HEK293 (cell line): ENCODE measurements at regions not wholly inside any gene's neighbourhood (a gene's known extent, or its start where the extent isn't known, plus 50 kb on each side); places are given as distances from the start of the nearest gene placed in this dataset.

Experiments
- CTCF ChIA-PET: fragments of 350-600 bp; formaldehyde crosslinking; extraction: SDS; loops from one replicate; lab custom pipeline; 2021; ENCODE audit warnings: antibody characterized with exemption; lab: Yijun Ruan, JAX
- POLR2A ChIA-PET: fragments of 300-600 bp; formaldehyde crosslinking; extraction: SDS; loops from one replicate; lab custom pipeline; 2020; ENCODE audit warnings: antibody characterized with exemption, inconsistent platforms; lab: Yijun Ruan, JAX
- H3K27ac ChIP-seq: fragments of 200-500 bp; sonication (Bioruptor generic); 2 replicates; pipeline ENCODE4 v1.5.1; 2014; ENCODE audit warnings: low read depth, low read length, control low read depth, inconsistent platforms; ENCODE audit errors: extremely low read depth
- H3K36me3 ChIP-seq, 2 experiments: fragments of 200-500 bp in 1 of 2; sonication (Bioruptor generic) in 1 of 2; 1 replicate in 1 of 2; 2 replicates in 1 of 2; pipeline ENCODE4 v1.5.1; 2014 to 2017; ENCODE audit warnings: inconsistent platforms in 2 of 2, low read length in 2 of 2; ENCODE audit not compliant: control insufficient read depth in 2 of 2, insufficient read depth in 1 of 2
- H3K4me1 ChIP-seq: fragments of 200-500 bp; sonication (Bioruptor generic); 2 replicates; pipeline ENCODE4 v1.5.1; 2014; ENCODE audit warnings: mild to moderate bottlenecking, low read length, inconsistent platforms; ENCODE audit not compliant: control insufficient read depth, insufficient read depth
- H3K4me3 ChIP-seq: 2 replicates; pipeline ENCODE4 v1.5.1; 2011; ENCODE audit warnings: low read depth, mild to moderate bottlenecking, control low read depth, low read length, moderate library complexity
- H3K9me3 ChIP-seq: fragments of 200-500 bp; sonication (Bioruptor generic); 2 replicates; pipeline ENCODE4 v1.5.1; 2014; ENCODE audit warnings: low read depth, low read length, inconsistent platforms; ENCODE audit not compliant: control insufficient read depth, insufficient read depth
- EGR2 ChIP-seq: fragments of 450-650 bp; formaldehyde crosslinking; IDR thresholded peaks from 2 replicates; pipeline ENCODE4 v1.5.1; 2016; ENCODE audit warnings: low read depth, missing biosample characterization, missing genetic modification characterization
- FEZF1 ChIP-seq: fragments of 450-650 bp; formaldehyde crosslinking; IDR thresholded peaks from 2 replicates; pipeline ENCODE4 v1.5.1; 2016; ENCODE audit warnings: missing biosample characterization, missing genetic modification characterization
- GLIS1 ChIP-seq: fragments of 450-650 bp; formaldehyde crosslinking; IDR thresholded peaks from 2 replicates; pipeline ENCODE4 v1.5.1; 2016; ENCODE audit warnings: missing biosample characterization, missing genetic modification characterization
- KLF1 ChIP-seq: fragments of 450-650 bp; formaldehyde crosslinking; IDR thresholded peaks from 2 replicates; pipeline ENCODE4 v1.5.1; 2016; ENCODE audit warnings: missing biosample characterization, missing genetic modification characterization
- RBAK ChIP-seq: fragments of 450-650 bp; formaldehyde crosslinking; IDR thresholded peaks from 2 replicates; pipeline ENCODE4 v1.5.1; 2016; ENCODE audit warnings: missing biosample characterization, missing genetic modification characterization
- SETDB1 ChIP-seq: IDR thresholded peaks from one replicate; pipeline ENCODE4 v1.6.1; 2017; ENCODE audit warnings: mild to moderate bottlenecking, low read length, moderate library complexity, mixed read lengths; ENCODE audit not compliant: insufficient read length
- TRIM28 ChIP-seq: IDR thresholded peaks from 2 replicates; pipeline ENCODE4 v1.6.1; 2011; ENCODE audit warnings: low read length, control low read depth, borderline replicate concordance
- ZBTB26 ChIP-seq: fragments of 450-650 bp; formaldehyde crosslinking; optimal IDR thresholded peaks from 2 replicates; pipeline ENCODE3; 2016; ENCODE audit warnings: missing biosample characterization, mild to moderate bottlenecking, missing genetic modification characterization
- ZBTB48 ChIP-seq: fragments of 450-650 bp; formaldehyde crosslinking; IDR thresholded peaks from 2 replicates; pipeline ENCODE4 v1.5.1; 2016; ENCODE audit warnings: missing biosample characterization, missing genetic modification characterization
- ZFHX2 ChIP-seq: fragments of 450-650 bp; formaldehyde crosslinking; conservative IDR thresholded peaks from 2 replicates; pipeline ENCODE4 v1.5.1; 2016; ENCODE audit warnings: missing biosample characterization, missing genetic modification characterization
- ZFP41 ChIP-seq: fragments of 450-650 bp; formaldehyde crosslinking; IDR thresholded peaks from 2 replicates; pipeline ENCODE4 v1.5.1; 2016; ENCODE audit warnings: missing biosample characterization, missing genetic modification characterization, borderline replicate concordance
- ZNF133 ChIP-seq: fragments of 450-650 bp; formaldehyde crosslinking; IDR thresholded peaks from 2 replicates; pipeline ENCODE4 v1.5.1; 2016; ENCODE audit warnings: missing biosample characterization, missing genetic modification characterization
- ZNF302 ChIP-seq: fragments of 450-650 bp; formaldehyde crosslinking; IDR thresholded peaks from 2 replicates; pipeline ENCODE4 v1.5.1; 2016; ENCODE audit warnings: missing biosample characterization, missing genetic modification characterization, low read depth
- ZNF341 ChIP-seq: fragments of 450-650 bp; formaldehyde crosslinking; IDR thresholded peaks from 2 replicates; pipeline ENCODE4; 2016; ENCODE audit warnings: low read depth, missing biosample characterization, missing genetic modification characterization
- ZNF645 ChIP-seq: fragments of 450-650 bp; formaldehyde crosslinking; IDR thresholded peaks from 2 replicates; pipeline ENCODE4; 2016; ENCODE audit warnings: missing biosample characterization, missing genetic modification characterization
- ZNF654 ChIP-seq: fragments of 450-650 bp; formaldehyde crosslinking; IDR thresholded peaks from 2 replicates; pipeline ENCODE4 v1.5.1; 2016; ENCODE audit warnings: low read depth, missing biosample characterization, missing genetic modification characterization
- TF ChIP-seq, protein P1 (sequence below): fragments of 450-650 bp; formaldehyde crosslinking; IDR thresholded peaks from 2 replicates; pipeline ENCODE4 v1.5.1; 2016; ENCODE audit warnings: missing biosample characterization, missing genetic modification characterization
- TF ChIP-seq, protein P2 (sequence below): fragments of 450-650 bp; formaldehyde crosslinking; conservative IDR thresholded peaks from 2 replicates; pipeline ENCODE4 v1.5.1; 2016; ENCODE audit warnings: low read depth, missing biosample characterization, missing genetic modification characterization

- POLR2A ChIA-PET, result no interaction called here
- H3K4me3 ChIP-seq, result no peak overlapping the region
- no peaks in the 10 kb centered on the region for H3K36me3 ChIP-seq
- H3K4me1 ChIP-seq, result no peaks in the 10 kb centered on the region
- H3K27ac ChIP-seq, result no peak overlapping the region
- no peak for TF ChIP-seq ZBTB26 (tag by site-specific recombination)
- TF ChIP-seq ZBTB48 (tag by site-specific recombination), result no peak
- CTCF ChIA-PET, result interaction anchor here (0.6 to 1.4 kb wide), 3 partner anchors 12 to 961 kb away, joined by 3 read pairs; no protein-coding TSS in a partner anchor
- H3K9me3 ChIP-seq, result no peaks in the 10 kb centered on the region
Measured at GRCh38 chr21:27804515-27804914, 837.6 kb upstream of the ADAMTS5 start.

- Histone ChIP-seq H3K36me3 (no peaks in the 10 kb centered on the region), H3K9me3 (no peaks in the 10 kb centered on the region), H3K27ac (no peak overlapping the region), H3K4me1 (no peaks in the 10 kb centered on the region), H3K4me3 (no peak overlapping the region)
- TF ChIP-seq TRIM28 (no peak), ZFHX2 (tag by site-specific recombination) (no peak)
- ChIA-PET CTCF (interaction anchor here (0.6 to 2.3 kb wide), 12 partner anchors 9 to 1048 kb away, joined by 3 to 14 read pairs (median 3); no protein-coding TSS in a partner anchor), POLR2A (no interaction called here)
Measured at GRCh38 chr21:27803571-27803970, 836.7 kb upstream of the ADAMTS5 start.

DNA sequence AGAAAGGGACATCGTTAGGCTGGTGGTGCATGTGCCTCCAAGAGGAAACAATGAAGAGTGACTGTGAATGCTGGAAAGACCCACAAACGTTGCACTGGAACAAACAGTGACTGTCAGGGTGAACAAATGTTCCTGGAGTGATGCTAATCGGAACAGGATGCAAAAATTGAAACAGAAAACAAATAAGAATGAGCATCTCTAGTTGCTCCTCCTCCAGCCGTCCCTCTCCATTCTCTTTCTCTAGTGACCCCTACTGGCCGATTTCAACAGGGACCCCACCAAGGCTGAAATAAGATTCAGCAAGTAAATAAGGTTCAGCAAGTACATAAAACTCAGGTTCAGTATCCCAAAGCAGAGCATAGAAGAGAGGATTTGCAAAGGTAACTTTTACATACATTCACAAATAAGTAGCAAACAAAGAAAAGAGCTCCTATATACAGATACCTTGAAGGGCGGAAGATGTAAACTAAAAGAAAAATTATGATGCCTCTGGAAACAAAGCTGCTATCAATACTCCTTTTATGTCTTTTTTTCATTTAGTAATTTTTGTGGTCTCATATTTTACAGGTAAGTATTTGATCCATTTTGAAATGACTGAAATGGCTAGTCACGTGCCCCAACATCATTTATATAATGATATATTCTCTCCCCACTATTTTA, 836.1 kb upstream of the ADAMTS5 start:
- TF ChIP-seq ZNF654 (tag by site-specific recombination) (peak; percentile 21), ZNF341 (no peak)
- ChIA-PET POLR2A (no interaction called here), CTCF (interaction anchor here (0.6 to 2.3 kb wide), 11 partner anchors 10 to 1047 kb away, joined by 3 to 14 read pairs (median 3); no protein-coding TSS in a partner anchor)
- Histone ChIP-seq H3K27ac (no peak overlapping the region), H3K4me1 (no peaks in the 10 kb centered on the region), H3K4me3 (no peak overlapping the region), H3K9me3 (no peaks in the 10 kb centered on the region), H3K36me3 (no peaks in the 10 kb centered on the region)

DNA sequence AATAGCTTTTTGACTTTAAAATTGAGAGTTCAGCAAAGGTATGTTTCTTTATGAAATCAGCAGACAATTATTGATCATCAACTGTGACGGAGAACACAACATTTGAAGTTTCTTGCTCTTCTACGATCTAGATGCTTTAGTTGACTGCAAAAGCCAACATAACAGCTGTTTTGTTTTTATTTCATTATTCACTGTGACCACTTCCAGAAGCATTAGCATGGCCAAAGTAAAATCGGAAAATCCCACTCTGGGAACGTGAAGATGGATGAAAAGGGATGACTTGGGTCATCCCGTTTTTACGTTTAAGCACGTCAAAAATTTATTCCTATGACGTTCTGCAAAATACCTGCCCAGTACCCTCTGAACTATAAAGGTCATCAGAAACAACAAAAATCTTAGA, 833.0 kb upstream of the ADAMTS5 start:
- H3K27ac ChIP-seq, result no peak overlapping the region
- no peaks in the 10 kb centered on the region for H3K9me3 ChIP-seq
- POLR2A ChIA-PET, result no interaction called here
- no peaks in the 10 kb centered on the region for H3K36me3 ChIP-seq
- TF ChIP-seq, protein P1, sequence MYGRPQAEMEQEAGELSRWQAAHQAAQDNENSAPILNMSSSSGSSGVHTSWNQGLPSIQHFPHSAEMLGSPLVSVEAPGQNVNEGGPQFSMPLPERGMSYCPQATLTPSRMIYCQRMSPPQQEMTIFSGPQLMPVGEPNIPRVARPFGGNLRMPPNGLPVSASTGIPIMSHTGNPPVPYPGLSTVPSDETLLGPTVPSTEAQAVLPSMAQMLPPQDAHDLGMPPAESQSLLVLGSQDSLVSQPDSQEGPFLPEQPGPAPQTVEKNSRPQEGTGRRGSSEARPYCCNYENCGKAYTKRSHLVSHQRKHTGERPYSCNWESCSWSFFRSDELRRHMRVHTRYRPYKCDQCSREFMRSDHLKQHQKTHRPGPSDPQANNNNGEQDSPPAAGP (tag by site-specific recombination), result no peak
- TF ChIP-seq SETDB1 (no peak), RBAK (no peak), ZNF645 (tag by site-specific recombination) (no peak), GLIS1 (tag by site-specific recombination) (no peak), ZNF133 (tag by site-specific recombination) (no peak), EGR2 (tag by site-specific recombination) (no peak), ZFP41 (no peak), KLF1 (tag by site-specific recombination) (no peak), FEZF1 (tag by site-specific recombination) (no peak), ZNF302 (tag by site-specific recombination) (no peak)
- TF ChIP-seq, protein P2, sequence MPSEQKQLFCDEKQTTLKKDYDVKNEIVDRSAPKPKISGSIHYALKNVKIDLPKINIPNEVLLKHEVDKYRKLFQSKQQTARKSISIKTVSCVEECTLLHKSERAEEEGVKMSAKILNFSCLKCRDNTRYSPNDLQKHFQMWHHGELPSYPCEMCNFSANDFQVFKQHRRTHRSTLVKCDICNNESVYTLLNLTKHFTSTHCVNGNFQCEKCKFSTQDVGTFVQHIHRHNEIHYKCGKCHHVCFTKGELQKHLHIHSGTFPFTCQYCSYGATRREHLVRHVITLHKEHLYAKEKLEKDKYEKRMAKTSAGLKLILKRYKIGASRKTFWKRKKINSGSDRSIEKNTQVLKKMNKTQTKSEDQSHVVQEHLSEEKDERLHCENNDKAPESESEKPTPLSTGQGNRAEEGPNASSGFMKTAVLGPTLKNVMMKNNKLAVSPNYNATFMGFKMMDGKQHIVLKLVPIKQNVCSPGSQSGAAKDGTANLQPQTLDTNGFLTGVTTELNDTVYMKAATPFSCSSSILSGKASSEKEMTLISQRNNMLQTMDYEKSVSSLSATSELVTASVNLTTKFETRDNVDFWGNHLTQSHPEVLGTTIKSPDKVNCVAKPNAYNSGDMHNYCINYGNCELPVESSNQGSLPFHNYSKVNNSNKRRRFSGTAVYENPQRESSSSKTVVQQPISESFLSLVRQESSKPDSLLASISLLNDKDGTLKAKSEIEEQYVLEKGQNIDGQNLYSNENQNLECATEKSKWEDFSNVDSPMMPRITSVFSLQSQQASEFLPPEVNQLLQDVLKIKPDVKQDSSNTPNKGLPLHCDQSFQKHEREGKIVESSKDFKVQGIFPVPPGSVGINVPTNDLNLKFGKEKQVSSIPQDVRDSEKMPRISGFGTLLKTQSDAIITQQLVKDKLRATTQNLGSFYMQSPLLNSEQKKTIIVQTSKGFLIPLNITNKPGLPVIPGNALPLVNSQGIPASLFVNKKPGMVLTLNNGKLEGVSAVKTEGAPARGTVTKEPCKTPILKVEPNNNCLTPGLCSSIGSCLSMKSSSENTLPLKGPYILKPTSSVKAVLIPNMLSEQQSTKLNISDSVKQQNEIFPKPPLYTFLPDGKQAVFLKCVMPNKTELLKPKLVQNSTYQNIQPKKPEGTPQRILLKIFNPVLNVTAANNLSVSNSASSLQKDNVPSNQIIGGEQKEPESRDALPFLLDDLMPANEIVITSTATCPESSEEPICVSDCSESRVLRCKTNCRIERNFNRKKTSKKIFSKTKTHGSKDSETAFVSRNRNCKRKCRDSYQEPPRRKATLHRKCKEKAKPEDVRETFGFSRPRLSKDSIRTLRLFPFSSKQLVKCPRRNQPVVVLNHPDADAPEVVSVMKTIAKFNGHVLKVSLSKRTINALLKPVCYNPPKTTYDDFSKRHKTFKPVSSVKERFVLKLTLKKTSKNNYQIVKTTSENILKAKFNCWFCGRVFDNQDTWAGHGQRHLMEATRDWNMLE (tag by site-specific recombination), result no peak
- H3K4me1 ChIP-seq, result no peaks in the 10 kb centered on the region
- CTCF ChIA-PET, result interaction anchor here (0.9 kb wide), 1 partner anchor 13 kb away, joined by 3 read pairs; no protein-coding TSS in a partner anchor
- no peak overlapping the region for H3K4me3 ChIP-seq
